Small intestine (tissue), 7 donors: ENCODE measurements at regions not wholly inside any gene's neighbourhood (a gene's known extent, or its start where the extent isn't known, plus 50 kb on each side); places are given as distances from the start of the nearest gene placed in this dataset.

Experiments used
- DNase-seq, 2 donors: peaks; one replicate each; pipeline versions ENCODE4 v3.0.0 to v3.0.0-alpha.2; 2013
- FAIRE-seq: peaks from 2 replicates; lab custom pipeline; 2012; peaks lifted over from hg19 to GRCh38; lab: Jason Lieb, UNC
- H3K27ac ChIP-seq, 3 donors: one replicate each; pipeline ENCODE4 v1.5.1; 2013; ENCODE audit warnings: low read length in 2 of 3, mild to moderate bottlenecking in 2 of 3, control low read depth in 1 of 3, inconsistent platforms in 1 of 3, low read depth in 1 of 3, moderate library complexity in 1 of 3
- H3K27me3 ChIP-seq, 3 donors: one replicate each; pipeline ENCODE4 v1.6.1; 2013; ENCODE audit warnings: low read length in 3 of 3, inconsistent platforms in 1 of 3; ENCODE audit not compliant: control insufficient read depth in 3 of 3, insufficient read depth in 3 of 3
- H3K36me3 ChIP-seq, 3 donors: one replicate each; pipeline ENCODE4 v1.6.1; 2013; ENCODE audit warnings: low read length in 3 of 3, inconsistent platforms in 1 of 3, low read depth in 1 of 3, mild to moderate bottlenecking in 1 of 3, moderate library complexity in 1 of 3; ENCODE audit not compliant: control insufficient read depth in 3 of 3, insufficient read depth in 2 of 3
- H3K4me1 ChIP-seq, 3 donors: one replicate each; pipeline ENCODE4 v1.6.1; 2013; ENCODE audit warnings: low read length in 2 of 3, inconsistent platforms in 1 of 3, low read depth in 1 of 3, mild to moderate bottlenecking in 1 of 3, moderate library complexity in 1 of 3; ENCODE audit not compliant: control insufficient read depth in 3 of 3, insufficient read depth in 2 of 3
- H3K4me3 ChIP-seq, 3 donors: one replicate each; pipeline ENCODE4 v1.5.1; 2013; ENCODE audit warnings: low read length in 3 of 3, control low read depth in 1 of 3, inconsistent platforms in 1 of 3, low read depth in 1 of 3, mild to moderate bottlenecking in 1 of 3, moderate library complexity in 1 of 3
- H3K9me3 ChIP-seq, 2 donors: one replicate each; pipeline ENCODE4 v1.6.1; 2013; ENCODE audit warnings: low read depth in 1 of 2, low read length in 1 of 2; ENCODE audit not compliant: control insufficient read depth in 2 of 2, insufficient read depth in 1 of 2
- WGBS, 3 donors: extraction: QIAGEN DNeasy Blood & Tissue Kit; methylation state at CpG; one replicate each; pipeline ENCODE4 v1.1.7; 2013; 5-methylcytosine and 5-hydroxymethylcytosine counted together
- donor health status: healthy with polysubstance abuse.
- donor health status: control.
- donor health status: control.
- donor health status: Bipolar disorder and iron deficiency.
- donor health status: healthy.

DNA sequence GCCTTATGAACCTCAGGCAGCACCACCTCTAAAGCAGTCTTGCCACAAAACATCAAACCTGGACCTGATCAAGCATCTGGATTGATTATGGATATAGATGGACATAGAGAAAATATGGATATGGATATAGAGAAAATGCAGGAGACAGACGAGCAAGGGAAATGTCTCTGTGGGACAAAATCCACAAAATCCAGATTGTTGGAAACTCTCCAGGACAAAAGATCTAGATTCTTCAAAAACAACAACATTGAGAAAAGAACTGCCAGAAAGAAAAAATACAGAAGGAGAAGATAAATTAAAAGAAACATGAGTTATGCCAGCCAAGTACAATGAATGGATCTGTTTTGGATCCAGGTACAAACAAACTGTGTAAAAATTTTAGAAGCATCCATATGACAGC is 1176.5 kb downstream of the UQCRFS1 start:
- 64 to 88% (median 66%) methylated on average over 1 of the region's 1 CpG for WGBS, 3 donors
- no peak for DNase-seq
- H3K36me3 ChIP-seq, result no peaks in the 10 kb centered on the region
- H3K4me3 ChIP-seq, result no peak overlapping the region
- FAIRE-seq, result no peak
- H3K4me1 ChIP-seq, result no peaks in the 10 kb centered on the region
- no peaks in the 10 kb centered on the region for H3K27me3 ChIP-seq
- H3K27ac ChIP-seq, result no peak overlapping the region
- peaks cover 0 to 5% of the 10 kb centered on the region in 2 donors for H3K9me3 ChIP-seq

DNA sequence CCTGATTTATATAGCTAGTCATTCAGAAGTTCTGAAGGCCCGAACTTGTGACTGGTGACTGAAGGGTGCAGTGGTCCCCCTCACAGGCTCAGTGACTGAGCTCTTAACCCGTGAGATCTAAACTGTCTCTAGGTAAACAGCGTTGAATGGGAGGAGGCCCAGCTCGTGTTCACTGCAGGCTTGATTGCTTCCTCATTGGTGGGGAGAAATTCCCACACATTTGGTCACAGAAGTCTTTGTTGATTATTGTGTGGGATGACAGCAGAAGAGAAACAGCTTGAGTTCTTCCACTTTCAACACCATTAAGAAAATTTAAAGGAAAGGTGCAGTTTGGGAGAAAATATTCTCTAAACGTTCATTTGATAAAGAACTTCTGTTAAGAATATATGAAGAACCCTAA is 1178.0 kb downstream of the UQCRFS1 start:
- Histone ChIP-seq H3K4me3 (no peak overlapping the region), H3K36me3 (no peaks in the 10 kb centered on the region), H3K27ac (no peak overlapping the region), H3K4me1 (no peaks in the 10 kb centered on the region), H3K27me3 (no peaks in the 10 kb centered on the region), H3K9me3 (no peaks in the 10 kb centered on the region)
- 38 to 51% (median 43%) methylated on average over 5 of the region's 5 CpGs for WGBS, 3 donors
- FAIRE-seq (no peak), DNase-seq (no peak)

DNA sequence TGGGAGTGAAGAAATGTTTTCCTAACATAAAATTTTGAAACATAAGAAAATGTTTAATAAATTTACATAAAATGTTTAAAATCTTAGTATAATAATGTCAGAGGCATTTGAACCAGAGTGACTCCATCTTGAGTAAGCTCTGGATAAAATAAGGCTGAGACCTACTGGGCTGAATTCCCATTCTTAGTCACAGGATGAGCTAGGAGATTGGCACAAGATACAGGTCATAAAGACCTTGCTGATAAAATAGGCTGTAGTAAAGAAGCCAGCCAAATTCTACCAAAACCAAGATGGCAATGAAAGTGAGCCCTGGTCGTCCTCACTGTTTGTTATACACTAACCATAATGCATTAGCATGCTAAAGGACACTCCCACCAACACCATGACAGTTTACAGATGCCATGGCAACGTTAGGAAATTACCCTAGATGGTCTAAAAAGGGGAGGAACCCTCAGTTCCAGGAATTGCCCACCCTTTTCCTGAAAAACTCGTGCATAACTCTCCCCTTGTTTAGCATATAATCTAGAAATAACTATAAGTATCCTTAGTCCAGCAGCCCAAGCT is 1184.0 kb downstream of the UQCRFS1 start:
- WGBS, 3 donors, result 7 to 21% (median 11%) methylated on average over 3 of the region's 3 CpGs

DNA sequence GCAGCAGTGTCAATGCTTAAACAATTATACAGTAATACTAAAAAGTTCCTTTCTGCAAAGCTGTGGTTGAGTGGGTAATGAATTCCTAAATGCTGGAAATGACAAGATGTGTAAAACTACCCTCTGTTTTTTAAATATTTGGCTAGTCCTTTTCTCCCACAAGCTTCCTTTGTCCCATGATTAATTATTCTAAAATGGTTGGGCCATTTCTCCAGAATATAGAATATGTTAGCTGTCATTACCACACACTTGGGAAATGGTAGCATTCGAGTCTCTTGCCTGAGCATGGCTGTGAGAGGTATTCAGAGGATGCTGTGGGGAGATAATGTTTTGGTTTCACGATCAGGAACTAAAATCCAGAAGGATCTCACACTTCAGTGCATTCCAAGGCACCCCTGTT is 1185.8 kb downstream of the UQCRFS1 start:
- no peaks in the 10 kb centered on the region for H3K27me3 ChIP-seq
- no peak for DNase-seq
- H3K9me3 ChIP-seq, result no peaks in the 10 kb centered on the region
- no peaks in the 10 kb centered on the region for H3K4me1 ChIP-seq
- H3K36me3 ChIP-seq, result no peaks in the 10 kb centered on the region
- 15 to 38% (median 27%) methylated on average over 2 of the region's 2 CpGs for WGBS, 3 donors
- H3K27ac ChIP-seq, result no peak overlapping the region
- no peak for FAIRE-seq
- H3K4me3 ChIP-seq, result no peak overlapping the region

More for the DNA sequence above, 1184.0 kb downstream of the UQCRFS1 start:
- Histone ChIP-seq H3K27me3 (no peaks in the 10 kb centered on the region), H3K4me1 (no peaks in the 10 kb centered on the region), H3K27ac (no peak overlapping the region), H3K36me3 (no peaks in the 10 kb centered on the region), H3K9me3 (no peaks in the 10 kb centered on the region), H3K4me3 (no peak overlapping the region)
- FAIRE-seq, result no peak
- DNase-seq, result no peak

DNA sequence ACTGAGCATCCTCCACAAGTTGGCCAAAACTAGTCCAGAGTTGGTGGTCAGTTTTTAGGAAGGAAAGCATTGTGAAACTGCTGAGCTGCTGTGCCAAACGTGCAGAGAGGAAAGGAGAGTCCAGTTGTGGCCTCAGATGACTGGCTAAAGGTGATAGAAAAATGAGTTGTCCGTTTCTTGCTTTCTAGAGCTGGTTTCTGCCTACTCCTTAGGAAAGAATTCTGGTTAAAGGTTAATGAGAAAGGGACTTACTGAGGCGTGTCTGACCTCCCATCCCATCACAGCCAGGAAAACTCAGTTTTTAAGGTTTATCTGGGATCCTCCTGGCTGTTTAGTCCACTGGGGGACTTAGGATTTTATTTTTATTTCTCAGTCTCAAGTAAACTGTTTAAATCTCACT is 1186.3 kb downstream of the UQCRFS1 start:
- FAIRE-seq (no peak), DNase-seq (no peak)
- WGBS, 3 donors, result 8 to 37% (median 15%) methylated on average over 3 of the region's 3 CpGs
- Histone ChIP-seq H3K4me1 (no peaks in the 10 kb centered on the region), H3K27me3 (no peaks in the 10 kb centered on the region), H3K27ac (no peak overlapping the region), H3K4me3 (no peak overlapping the region), H3K36me3 (no peaks in the 10 kb centered on the region), H3K9me3 (no peaks in the 10 kb centered on the region)

DNA sequence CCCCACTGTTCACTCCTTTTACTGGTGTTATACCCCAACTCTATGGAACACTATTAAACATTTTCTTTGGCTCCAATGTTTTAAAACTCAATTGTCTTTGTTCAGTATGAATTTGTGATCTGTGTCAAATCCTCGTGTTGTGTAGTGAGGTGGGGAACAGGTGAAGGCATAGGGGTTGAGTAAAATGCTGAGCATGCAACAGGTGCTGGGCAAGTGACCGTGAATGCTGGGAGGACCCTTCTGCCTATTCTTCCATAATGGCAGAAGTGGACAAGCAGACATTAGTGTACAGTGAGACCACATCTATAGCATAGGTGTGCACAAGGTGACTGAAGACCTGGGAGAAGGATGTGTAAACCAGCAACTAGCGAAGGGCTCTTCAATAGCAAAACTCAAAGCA is 1188.0 kb downstream of the UQCRFS1 start:
- DNase-seq, result no peak
- 76 to 81% (median 77%) methylated on average over 3 of the region's 3 CpGs for WGBS, 3 donors
- H3K27ac ChIP-seq, result no peak overlapping the region
- H3K4me1 ChIP-seq, result no peaks in the 10 kb centered on the region
- no peaks in the 10 kb centered on the region for H3K27me3 ChIP-seq
- no peak for FAIRE-seq
- no peaks in the 10 kb centered on the region for H3K9me3 ChIP-seq
- H3K4me3 ChIP-seq, result no peak overlapping the region
- H3K36me3 ChIP-seq, result no peaks in the 10 kb centered on the region

DNA sequence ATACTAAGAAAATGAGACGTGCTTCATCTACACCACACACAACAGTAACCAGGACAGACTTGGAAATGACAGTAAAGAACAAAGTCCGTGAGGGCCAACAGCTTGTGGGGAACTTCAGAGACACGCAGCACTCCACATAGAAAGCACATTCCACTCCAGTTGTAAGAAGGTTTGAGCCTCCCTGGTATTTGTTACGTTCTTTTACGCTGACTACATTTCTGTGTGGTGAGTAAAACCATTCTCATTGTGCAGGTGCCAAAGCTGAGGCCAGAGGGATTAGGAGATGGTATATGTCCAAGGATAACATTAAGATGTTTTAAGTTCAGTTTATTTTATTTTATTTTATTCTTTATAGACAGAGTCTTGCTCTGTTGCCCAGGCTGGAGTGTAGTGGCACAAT is 1189.9 kb downstream of the UQCRFS1 start:
- Histone ChIP-seq H3K27ac (no peak overlapping the region), H3K36me3 (no peaks in the 10 kb centered on the region), H3K27me3 (no peaks in the 10 kb centered on the region), H3K4me3 (no peak overlapping the region), H3K4me1 (no peaks in the 10 kb centered on the region), H3K9me3 (no peaks in the 10 kb centered on the region)
- no peak for FAIRE-seq
- WGBS, 3 donors, result 75% methylated on average over 5 of the region's 5 CpGs
- no peak for DNase-seq

DNA sequence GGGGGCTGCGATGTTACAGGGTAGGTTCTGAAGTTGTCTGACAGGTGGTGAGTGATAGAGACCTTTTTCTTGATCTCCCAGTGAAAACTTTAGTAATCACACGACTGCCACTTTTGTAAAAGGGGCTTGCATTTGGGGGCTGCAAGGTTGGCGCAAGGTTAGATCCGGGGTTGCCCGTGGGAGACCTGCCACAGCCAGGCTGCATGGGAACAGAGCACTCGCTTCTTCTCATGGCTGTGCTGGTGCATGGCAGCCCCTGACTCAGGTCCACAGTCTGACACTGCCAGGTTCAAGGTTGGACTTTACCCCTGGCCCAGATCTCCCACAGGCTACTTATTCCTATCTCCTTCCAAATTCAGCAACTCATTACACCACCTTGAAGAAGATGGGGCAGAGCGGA is 1190.4 kb downstream of the UQCRFS1 start:
- Histone ChIP-seq H3K4me1 (no peaks in the 10 kb centered on the region), H3K27ac (no peak overlapping the region), H3K9me3 (no peaks in the 10 kb centered on the region), H3K4me3 (no peak overlapping the region), H3K36me3 (no peaks in the 10 kb centered on the region), H3K27me3 (no peaks in the 10 kb centered on the region)
- 80 to 94% (median 87%) methylated on average over 7 of the region's 7 CpGs for WGBS, 3 donors
- FAIRE-seq (no peak), DNase-seq (no peak)
